ENCODE measurements at regions not wholly inside any gene's neighbourhood (a gene's known extent, or its start where the extent isn't known, plus 50 kb on each side); places are given as distances from the start of the nearest gene placed in this dataset.

- H3K9ac ChIP-seq (ENCODE audit: low read depth in 1 of 2, low read length in 2 of 2) = no peak overlapping the region
- H3K27ac ChIP-seq (ENCODE audit: low read depth in 1 of 2, low read length in 2 of 2) = no peak overlapping the region
- no peak for DNase-seq (ENCODE audit: low spot score)
- H3K36me3 ChIP-seq (ENCODE audit: control insufficient read depth in 4 of 4, insufficient read depth in 3 of 4, low read depth in 1 of 4, low read length in 3 of 4) = no peaks in the 10 kb centered on the region
- no peaks in the 10 kb centered on the region for H3K27me3 ChIP-seq (ENCODE audit: control insufficient read depth in 4 of 4, insufficient read depth in 4 of 4, low read length in 3 of 4)
- H3K4me1 ChIP-seq (ENCODE audit: control insufficient read depth in 4 of 4, insufficient read depth in 4 of 4, low read length in 3 of 4) = no peaks in the 10 kb centered on the region
- TF ChIP-seq HNF4A (conservative IDR thresholded peaks at IDR 0.05) = no peak
- no peak for TF ChIP-seq JUND (IDR thresholded peaks at IDR 0.05)
- no peak for TF ChIP-seq FOXA2 (IDR thresholded peaks at IDR 0.05)
- TF ChIP-seq REST (IDR thresholded peaks at IDR 0.05) = no peak
- WGBS = 87% methylated on average over 2 of the region's 2 CpGs
- H3K4me3 ChIP-seq (ENCODE audit: low read depth in 1 of 3, low read length in 3 of 3) = no peak overlapping the region
- no peaks in the 10 kb centered on the region for H3K9me3 ChIP-seq (ENCODE audit: control insufficient read depth in 4 of 4, low read length in 3 of 4)
These were observed 76.9 kb upstream of the PGBD5 start for GRCh38 chr1:230502996-230503395.

- no peaks in the 10 kb centered on the region for H3K9me3 ChIP-seq (ENCODE audit: control insufficient read depth in 4 of 4, low read length in 3 of 4)
- no peak overlapping the region for H3K4me3 ChIP-seq (ENCODE audit: low read depth in 1 of 3, low read length in 3 of 3)
- no peaks in the 10 kb centered on the region for H3K36me3 ChIP-seq (ENCODE audit: control insufficient read depth in 4 of 4, insufficient read depth in 3 of 4, low read depth in 1 of 4, low read length in 3 of 4)
- no peak for TF ChIP-seq MAX (IDR thresholded peaks at IDR 0.05)
- no peak for DNase-seq (ENCODE audit: low spot score)
- no peaks in the 10 kb centered on the region for H3K4me1 ChIP-seq (ENCODE audit: control insufficient read depth in 4 of 4, insufficient read depth in 4 of 4, low read length in 3 of 4)
- H3K27ac ChIP-seq (ENCODE audit: low read depth in 1 of 2, low read length in 2 of 2) = no peak overlapping the region
- WGBS = 83% methylated on average over 4 of the region's 4 CpGs
- no peaks in the 10 kb centered on the region for H3K27me3 ChIP-seq (ENCODE audit: control insufficient read depth in 4 of 4, insufficient read depth in 4 of 4, low read length in 3 of 4)
- H3K9ac ChIP-seq (ENCODE audit: low read depth in 1 of 2, low read length in 2 of 2) = no peak overlapping the region
These were observed 76.2 kb upstream of the PGBD5 start for GRCh38 chr1:230502306-230502705.

- no peaks in the 10 kb centered on the region for H3K27me3 ChIP-seq (ENCODE audit: control insufficient read depth in 4 of 4, insufficient read depth in 4 of 4, low read length in 3 of 4)
- no peaks in the 10 kb centered on the region for H3K9me3 ChIP-seq (ENCODE audit: control insufficient read depth in 4 of 4, low read length in 3 of 4)
- no peak overlapping the region for H3K4me3 ChIP-seq (ENCODE audit: low read depth in 1 of 3, low read length in 3 of 3)
- H3K9ac ChIP-seq (ENCODE audit: low read depth in 1 of 2, low read length in 2 of 2) = no peak overlapping the region
- DNase-seq (ENCODE audit: low spot score) = no peak
- no peaks in the 10 kb centered on the region for H3K4me1 ChIP-seq (ENCODE audit: control insufficient read depth in 4 of 4, insufficient read depth in 4 of 4, low read length in 3 of 4)
- H3K36me3 ChIP-seq (ENCODE audit: control insufficient read depth in 4 of 4, insufficient read depth in 3 of 4, low read depth in 1 of 4, low read length in 3 of 4) = no peaks in the 10 kb centered on the region
- 47% methylated on average over 1 of the region's 1 CpG for WGBS
- no peak overlapping the region for H3K27ac ChIP-seq (ENCODE audit: low read depth in 1 of 2, low read length in 2 of 2)
- TF ChIP-seq NR2F2 (IDR thresholded peaks at IDR 0.05) (no peak), FOXA1 (IDR thresholded peaks at IDR 0.05) (no peak), FOXA2 (IDR thresholded peaks at IDR 0.05) (no peak), HNF4A (conservative IDR thresholded peaks at IDR 0.05) (no peak), RXRA (IDR thresholded peaks at IDR 0.05) (no peak), EGR1 (IDR thresholded peaks at IDR 0.05; ENCODE audit: low read depth in 2 of 2) (no peak), JUND (IDR thresholded peaks at IDR 0.05) (no peak), ATF3 (IDR thresholded peaks at IDR 0.05) (no peak), CTCF (IDR thresholded peaks at IDR 0.05; ENCODE audit: low read depth, low read length, missing input control) (no peak), YY1 (IDR thresholded peaks at IDR 0.05) (no peak), ZBTB33 (IDR thresholded peaks at IDR 0.05) (no peak), HNF4G (IDR thresholded peaks at IDR 0.05) (no peak), REST (IDR thresholded peaks at IDR 0.05) (no peak), MAX (IDR thresholded peaks at IDR 0.05) (no peak), TAF1 (conservative IDR thresholded peaks at IDR 0.05) (no peak), GABPA (IDR thresholded peaks at IDR 0.05 in 1 of 2, conservative IDR thresholded peaks at IDR 0.05 in 1 of 2) (no peak), RAD21 (IDR thresholded peaks at IDR 0.05) (no peak)
These were observed 75.7 kb upstream of the PGBD5 start for GRCh38 chr1:230501849-230502248.
